HG03521 (cell line): ENCODE measurements at regions not wholly inside any gene's neighbourhood (a gene's known extent, or its start where the extent isn't known, plus 50 kb on each side); places are given as distances from the start of the nearest gene placed in this dataset.
"Not testable (repeated sequence)": the region's sequence is repeated elsewhere in the genome, so short reads cannot be mapped to it uniquely, and the experiment has no call there.

ENCODE experiments used
- ATAC-seq: cut with Tn5 transposase; IDR thresholded peaks from one replicate; pipeline ENCODE4 v1.9.1; 2021; ENCODE audit warnings: mild to moderate bottlenecking, moderate library complexity; ENCODE audit not compliant: unreplicated experiment

GRCh38 chr6:25150863-25151262 is 128.3 kb upstream of the CARMIL1 start:
- ATAC-seq: no peak

DNA sequence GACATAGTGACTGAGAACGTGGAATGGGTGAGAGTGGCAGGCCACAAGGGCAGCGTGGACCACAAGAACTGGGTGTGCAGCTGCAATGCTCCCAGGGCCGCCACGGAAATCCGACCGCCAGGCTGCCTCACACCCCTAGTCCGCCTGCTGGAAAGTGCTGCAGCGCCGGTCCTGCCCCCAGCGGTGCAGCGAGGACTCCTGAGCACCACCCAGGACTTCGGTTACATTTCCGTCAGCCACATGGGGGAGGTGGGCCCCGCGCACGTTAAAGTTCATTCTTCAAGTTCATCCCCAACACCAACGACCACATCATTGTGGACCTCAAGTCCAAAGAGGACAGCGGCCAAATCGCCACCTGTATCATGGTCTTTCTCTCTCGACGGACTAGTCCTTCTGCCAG is 126.1 kb upstream of the CARMIL1 start:
- no peak for ATAC-seq

DNA sequence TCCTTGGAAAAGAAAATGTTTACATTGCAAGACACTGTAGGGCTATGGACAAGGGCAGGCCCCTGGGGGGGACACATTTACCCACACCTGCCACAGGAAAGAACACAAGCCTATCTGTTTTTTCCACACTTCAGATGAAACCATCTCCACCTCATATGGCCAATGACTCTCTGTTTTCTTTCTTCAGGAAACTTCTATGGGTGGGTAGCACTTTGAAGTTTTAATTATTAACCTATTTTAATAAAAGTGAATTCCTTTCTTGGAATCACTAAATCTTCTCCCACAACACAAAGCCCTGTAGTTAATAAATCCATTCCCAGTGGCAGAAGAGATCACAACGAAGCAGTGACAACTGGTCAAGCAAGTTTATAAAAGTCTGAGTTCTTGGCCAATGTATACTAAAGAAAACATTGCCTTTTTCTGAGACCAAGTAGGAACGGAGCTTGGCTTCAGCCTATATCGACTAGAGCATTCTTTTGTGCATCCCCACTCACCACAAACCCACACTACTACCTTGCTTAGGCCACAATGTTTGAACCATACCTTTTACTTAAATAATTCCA is 125.1 kb upstream of the CARMIL1 start:
- no peak for ATAC-seq

DNA sequence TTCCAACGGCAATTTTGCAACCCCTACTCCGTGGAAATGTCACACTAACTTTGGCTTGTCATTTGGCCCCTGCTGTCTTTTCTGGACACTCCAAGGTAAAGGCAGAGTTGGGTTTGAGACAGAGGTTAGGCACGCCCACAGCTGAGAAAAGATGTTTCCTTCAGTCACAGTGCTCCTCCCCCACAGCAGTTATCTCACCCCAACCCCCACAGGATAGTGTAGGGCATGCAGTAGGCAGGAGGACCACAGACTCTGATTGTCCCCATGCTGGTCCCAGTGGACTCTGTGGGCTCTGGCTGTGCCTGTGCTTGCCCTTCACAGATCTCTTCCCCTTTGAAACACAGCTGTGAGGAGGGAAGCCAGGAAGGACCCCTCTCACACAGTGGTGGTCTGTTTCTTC is 124.0 kb upstream of the CARMIL1 start:
- ATAC-seq: no peak

- ATAC-seq: no peak
Measured at GRCh38 chr6:25156123-25156522, 123.1 kb upstream of the CARMIL1 start.

- no peak for ATAC-seq
Measured at GRCh38 chr6:25157183-25157582, 122.0 kb upstream of the CARMIL1 start.

DNA sequence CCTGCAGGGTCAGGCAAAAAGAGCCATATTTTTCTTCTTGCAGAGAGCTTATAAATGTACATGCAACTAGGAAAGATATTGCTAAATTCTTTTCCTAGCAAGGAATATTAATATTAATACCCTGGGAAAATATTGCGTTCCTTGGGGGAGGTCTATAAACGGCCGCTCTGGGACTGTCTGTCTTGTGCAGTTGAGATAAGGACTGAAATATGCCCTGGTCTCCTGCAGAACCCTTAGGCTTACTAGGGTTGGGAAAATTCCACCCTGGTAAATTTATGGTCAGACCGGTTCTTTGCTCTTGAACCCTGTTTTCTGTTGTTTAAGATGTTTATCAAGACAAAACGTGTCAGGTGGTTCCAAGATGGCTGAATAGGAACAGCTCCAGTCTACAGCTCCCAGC is 121.3 kb upstream of the CARMIL1 start:
- no peak for ATAC-seq

GRCh38 chr6:25160134-25160533 is 119.0 kb upstream of the CARMIL1 start:
- ATAC-seq: not testable (repeated sequence)

- ATAC-seq: no peak
Measured at GRCh38 chr6:25165177-25165576, 114.0 kb upstream of the CARMIL1 start.

- no peak for ATAC-seq
Measured at GRCh38 chr6:25165800-25166199, 113.4 kb upstream of the CARMIL1 start.

- ATAC-seq: no peak
Measured at GRCh38 chr6:25166955-25167748, 112.0 kb upstream of the CARMIL1 start.

DNA sequence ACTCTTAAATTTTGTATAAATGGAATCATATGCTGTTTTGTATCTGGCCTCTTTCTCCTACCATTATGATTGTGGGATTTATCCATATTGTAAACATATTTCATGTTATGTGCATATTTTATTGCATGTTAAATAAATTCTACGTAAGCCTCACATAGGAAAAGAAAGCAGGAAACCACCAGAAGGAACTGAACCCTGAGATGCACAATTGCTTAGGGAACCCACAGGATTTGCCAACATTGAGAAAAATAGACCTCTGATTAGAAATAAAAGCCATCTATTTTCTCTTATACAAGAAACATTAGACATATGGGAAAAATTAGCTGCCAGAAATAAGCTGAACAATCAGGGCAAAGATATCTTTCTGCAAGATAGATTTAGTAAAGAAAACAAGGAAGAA is 111.2 kb upstream of the CARMIL1 start:
- no peak for ATAC-seq

DNA sequence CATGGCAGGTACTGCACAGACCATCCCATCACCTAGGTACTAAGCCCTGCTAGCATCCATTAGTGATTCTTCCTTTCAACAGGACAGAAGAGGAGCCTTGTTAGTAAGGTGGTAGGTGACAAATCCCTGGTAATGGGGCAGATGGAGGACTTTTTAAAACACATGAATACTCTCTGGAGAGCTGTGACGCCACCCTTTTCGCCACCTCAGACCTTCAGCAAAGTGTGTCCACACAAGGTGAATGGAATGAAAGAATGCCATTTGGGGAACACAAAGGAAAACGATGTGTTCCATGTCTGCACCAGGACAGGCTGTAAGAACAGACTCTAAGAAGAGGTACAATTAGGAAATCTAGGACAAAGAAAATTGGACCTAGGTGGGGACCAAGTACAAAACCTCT is 110.5 kb upstream of the CARMIL1 start:
- ATAC-seq: no peak

- no peak for ATAC-seq
Measured at GRCh38 chr6:25169553-25169952, 109.6 kb upstream of the CARMIL1 start.

DNA sequence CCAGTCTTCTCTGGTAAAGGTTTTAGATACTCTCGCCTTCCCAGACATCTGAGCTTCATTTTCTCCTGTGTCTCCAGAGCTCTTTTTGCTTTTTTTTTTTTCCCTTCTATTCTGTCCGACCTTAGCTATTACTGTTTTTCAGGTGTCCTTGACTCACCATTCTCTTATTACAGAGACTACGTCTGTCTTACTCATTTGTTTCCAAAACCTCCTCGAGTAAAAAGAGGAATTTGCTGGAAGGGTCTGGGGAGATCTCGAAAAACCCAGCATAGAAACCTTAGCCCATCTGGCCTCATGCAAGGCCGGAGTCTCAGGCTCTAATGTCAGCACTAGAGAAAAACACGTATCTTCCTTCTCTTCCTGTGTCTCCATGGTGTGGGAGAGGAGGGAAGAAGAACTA is 109.2 kb upstream of the CARMIL1 start:
- ATAC-seq: no peak

- no peak for ATAC-seq
Measured at GRCh38 chr6:25170640-25171039, 108.5 kb upstream of the CARMIL1 start.

DNA sequence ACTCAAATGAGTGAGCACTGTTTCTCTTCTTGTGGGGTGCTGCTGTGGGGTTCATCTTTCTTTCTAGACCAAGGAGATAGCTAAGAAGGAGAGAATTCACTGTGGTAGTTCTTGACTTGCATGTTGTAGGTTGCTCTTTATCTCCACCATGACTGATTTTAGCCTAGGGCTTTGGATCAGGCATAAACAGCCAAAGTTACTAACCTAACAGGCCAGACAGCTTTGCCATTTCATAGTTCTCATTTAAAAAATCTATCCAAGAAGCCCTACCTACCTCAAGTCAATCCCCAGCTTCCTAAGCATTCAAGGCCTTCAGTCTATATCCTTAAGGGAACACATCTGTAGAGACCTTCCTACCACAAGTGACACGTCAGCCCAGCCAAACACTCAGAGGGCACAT is 107.9 kb upstream of the CARMIL1 start:
- ATAC-seq: no peak

DNA sequence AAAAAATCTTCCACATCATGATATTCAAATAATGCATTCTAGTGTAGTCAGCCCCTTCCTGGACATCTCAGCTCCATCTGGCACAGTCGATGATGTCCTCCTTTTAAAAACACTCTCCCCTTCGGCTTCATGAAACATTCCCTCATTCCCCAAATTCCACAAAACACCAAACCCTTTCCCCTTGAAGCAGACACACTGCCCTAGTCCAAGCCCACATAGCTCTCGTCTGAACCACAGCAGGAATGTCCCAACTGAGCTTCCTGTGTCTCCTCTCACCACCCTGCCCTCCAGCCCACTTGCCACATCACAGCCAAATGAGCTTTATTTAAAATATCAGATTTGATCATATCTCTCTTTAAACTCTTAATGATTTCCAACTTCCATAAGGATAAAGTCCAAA is 106.4 kb upstream of the CARMIL1 start:
- ATAC-seq: no peak

DNA sequence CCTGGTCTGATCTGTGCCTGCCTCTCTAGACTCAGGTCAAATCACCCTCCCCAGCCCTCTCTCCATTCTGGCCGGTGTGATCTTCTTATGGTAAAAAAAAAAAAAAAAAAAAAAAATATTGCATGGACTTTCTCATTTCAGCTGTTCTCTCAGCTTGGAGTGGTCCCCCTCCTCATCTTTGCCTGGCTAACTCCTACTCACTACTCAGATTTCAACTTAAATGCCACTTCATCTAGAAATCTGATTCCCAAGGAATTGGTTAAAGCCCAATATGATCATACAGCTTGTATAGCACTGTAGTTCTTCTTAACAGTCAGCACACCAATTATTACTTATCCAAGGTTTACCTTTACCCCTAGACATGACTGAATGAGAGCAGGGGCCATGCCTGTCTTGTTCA is 105.9 kb upstream of the CARMIL1 start:
- ATAC-seq: no peak

DNA sequence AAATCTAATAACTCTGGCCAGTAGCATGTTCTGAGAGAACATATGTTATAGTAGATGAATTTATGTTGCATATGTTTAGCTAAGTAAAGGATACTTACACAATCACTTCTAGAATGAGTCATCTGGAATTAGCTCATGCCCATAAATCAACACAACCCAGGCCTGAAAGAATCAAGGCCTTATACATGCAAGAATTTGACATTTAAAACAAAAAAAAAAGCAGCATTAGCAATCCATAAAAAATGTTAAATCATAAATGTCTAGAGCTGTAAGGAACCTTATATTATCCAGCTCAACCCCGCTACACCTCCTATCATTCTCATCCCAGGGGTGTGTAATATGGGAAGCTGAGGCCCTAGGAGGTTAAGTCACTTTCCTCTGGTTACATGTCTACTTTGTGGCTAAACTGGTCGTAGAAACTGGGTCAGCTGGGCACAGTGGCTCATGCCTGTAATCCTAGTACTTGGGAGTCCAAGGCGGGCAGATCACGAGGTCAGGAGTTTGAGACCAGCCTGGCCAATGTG is 105.2 kb upstream of the CARMIL1 start:
- ATAC-seq: no peak

GRCh38 chr6:25174678-25175077 is 104.5 kb upstream of the CARMIL1 start:
- ATAC-seq: no peak

DNA sequence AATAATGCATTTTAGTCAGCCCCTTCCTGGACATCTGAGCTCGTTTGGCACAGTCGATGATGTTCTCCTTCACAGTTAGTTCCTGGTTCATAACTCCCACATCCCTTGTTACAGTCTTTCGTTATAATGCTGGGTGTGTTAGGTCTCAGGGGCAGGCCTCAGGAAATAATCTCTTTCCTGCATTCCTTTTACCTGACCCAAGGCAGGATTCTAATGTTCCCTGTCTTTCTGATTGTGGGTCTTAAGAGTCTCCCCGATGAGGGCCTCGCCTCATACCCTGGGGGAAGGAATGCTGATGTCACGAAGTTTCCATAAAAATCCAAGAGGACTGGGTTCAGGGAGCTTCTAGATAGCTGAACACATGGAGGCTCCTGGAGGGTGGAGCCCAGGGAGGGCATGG is 104.0 kb upstream of the CARMIL1 start:
- no peak for ATAC-seq

- ATAC-seq: no peak
Measured at GRCh38 chr6:25175681-25176080, 103.5 kb upstream of the CARMIL1 start.
